K562 (cell line): ENCODE measurements at regions not wholly inside any gene's neighbourhood (a gene's known extent, or its start where the extent isn't known, plus 50 kb on each side); places are given as distances from the start of the nearest gene placed in this dataset.

Experiments
- ATAC-seq: fragments of 200-7000 bp; cut with Tn5 transposase; 3 replicates; pipeline ENCODE4 v1.9.1; 2020; ENCODE audit warnings: moderate library complexity
- BruUV-seq: library from RNA; stranded (reverse); fragments of 400-500 nt; replicated peaks from 2 replicates; lab custom pipeline; 2021; lab: Mats Ljungman, UMichigan
- CTCF ChIA-PET: fragments of 300-600 bp; formaldehyde crosslinking; extraction: SDS; loops from one replicate; lab custom pipeline; 2021; ENCODE audit warnings: low intra/inter-chr PET ratio; lab: Yijun Ruan, JAX
- POLR2A ChIA-PET: fragments of 300-600, 350-650 bp; sonication (Branson Sonifier 250); formaldehyde crosslinking; extraction: SDS; loops from one replicate; lab custom pipeline; 2021; ENCODE audit warnings: antibody characterized with exemption, inconsistent platforms; lab: Yijun Ruan, JAX
- DNase-seq, 4 experiments: peaks; one replicate each; pipeline versions ENCODE4 v3.0.0 to v3.0.0-alpha.2; 2011 to 2018; ENCODE audit warnings: low spot score in 3 of 4, mixed read lengths in 3 of 4; ENCODE audit errors: extremely low read depth in 1 of 4
- FAIRE-seq: peaks from 2 replicates; lab custom pipeline; 2011; peaks lifted over from hg19 to GRCh38; lab: Jason Lieb, UNC
- H2AFZ ChIP-seq: 2 replicates; pipeline ENCODE4 v1.6.0; 2011; ENCODE audit warnings: low read depth, low read length, control low read depth, inconsistent platforms
- H3K27ac ChIP-seq: fragments of 200-600 bp; 3 replicates; pipeline ENCODE4 v1.8.0; 2011; ENCODE audit warnings: low read depth, mild to moderate bottlenecking, control low read depth, inconsistent platforms, low read length, moderate library complexity, mixed read lengths; ENCODE audit errors: extremely low read depth
- H3K27me3 ChIP-seq, 2 experiments: fragments of 300-600 bp in 1 of 2; 2 replicates in 1 of 2; 3 replicates in 1 of 2; pipeline versions ENCODE4 v1.6.0 to v1.8.0; 2011; ENCODE audit warnings: inconsistent platforms in 2 of 2, low read length in 2 of 2, mild to moderate bottlenecking in 1 of 2, mixed read lengths in 1 of 2, moderate library complexity in 1 of 2; ENCODE audit not compliant: control insufficient read depth in 2 of 2, insufficient read depth in 2 of 2
- H3K36me3 ChIP-seq: fragments of 300-600 bp; 3 replicates; pipeline ENCODE4 v1.8.0; 2011; ENCODE audit warnings: mild to moderate bottlenecking, low read length, inconsistent platforms; ENCODE audit not compliant: control insufficient read depth, insufficient read depth
- H3K4me1 ChIP-seq, 2 experiments: fragments of 200-600 bp in 1 of 2; replicated peaks in 1 of 2; 2 replicates in 1 of 2; 3 replicates in 1 of 2; pipeline versions ENCODE4 v1.5.1 to v1.8.0; 2011; ENCODE audit warnings: inconsistent platforms in 2 of 2, low read length in 2 of 2, mild to moderate bottlenecking in 1 of 2, mixed read lengths in 1 of 2, moderate library complexity in 1 of 2; ENCODE audit not compliant: control insufficient read depth in 2 of 2, insufficient read depth in 2 of 2
- H3K4me2 ChIP-seq: 2 replicates; pipeline ENCODE4 v1.6.1; 2011; ENCODE audit warnings: low read length, control low read depth, inconsistent platforms, mixed read lengths; ENCODE audit not compliant: insufficient read depth
- H3K4me3 ChIP-seq: fragments of 200-600 bp; sonication (generic), shearing (Covaris generic); 2 replicates; pipeline ENCODE4 v1.5.1; 2016; ENCODE audit warnings: control low read depth, inconsistent platforms
- H3K79me2 ChIP-seq: fragments of 200-600 bp; 3 replicates; pipeline ENCODE4 v1.8.0; 2011; ENCODE audit warnings: low read length, inconsistent platforms; ENCODE audit not compliant: control insufficient read depth, insufficient read depth
- H3K9ac ChIP-seq, 2 experiments: 2 replicates each; pipeline versions ENCODE4 v1.6.0 to v1.6.1; 2011; ENCODE audit warnings: low read depth in 2 of 2, low read length in 2 of 2, control low read depth in 1 of 2, inconsistent platforms in 1 of 2, mild to moderate bottlenecking in 1 of 2, mixed read lengths in 1 of 2; ENCODE audit not compliant: insufficient read depth in 1 of 2
- H3K9me1 ChIP-seq: one replicate; pipeline ENCODE4 v1.6.0; 2011; ENCODE audit warnings: inconsistent platforms, mild to moderate bottlenecking, low read length, moderate library complexity; ENCODE audit not compliant: control insufficient read depth, insufficient read depth
- H3K9me3 ChIP-seq: replicated peaks from 2 replicates; pipeline ENCODE4 v1.5.1; 2011; ENCODE audit warnings: low read depth, low read length, inconsistent platforms; ENCODE audit not compliant: control insufficient read depth, insufficient read depth
- H4K20me1 ChIP-seq: replicated peaks from 2 replicates; pipeline ENCODE4 v1.6.1; 2011; ENCODE audit warnings: low read length, inconsistent platforms, mixed read lengths; ENCODE audit not compliant: control insufficient read depth, insufficient read depth
- BCL6 ChIP-seq: fragments of 250-450 bp; sonication (Bioruptor Pico); IDR thresholded peaks from 2 replicates; pipeline ENCODE4 v1.4.0; 2020
- E2F4 ChIP-seq: sonication (generic); formaldehyde crosslinking; IDR thresholded peaks from 2 replicates; pipeline ENCODE4 v1.8.0; 2022; ENCODE audit warnings: mild to moderate bottlenecking, low read depth, missing genetic modification reagents
- HMG20A ChIP-seq: fragments of 450-650 bp; formaldehyde crosslinking; conservative IDR thresholded peaks from 2 replicates; pipeline ENCODE4 v1.4.0; 2020; ENCODE audit warnings: mild to moderate bottlenecking, mixed read lengths
- HOMEZ ChIP-seq: fragments of 250-450 bp; sonication (Bioruptor Pico); IDR thresholded peaks from 2 replicates; pipeline ENCODE4 v1.4.0; 2020; ENCODE audit warnings: mild to moderate bottlenecking, moderate library complexity
- MNT ChIP-seq, 2 experiments: fragments of 450-650 bp; conservative IDR thresholded peaks; 2 replicates each; pipeline ENCODE4 v1.6.1; 2017; ENCODE audit warnings: mild to moderate bottlenecking in 2 of 2, moderate library complexity in 2 of 2
- NRF1 ChIP-seq, 2 experiments: fragments of 450-650 bp; IDR thresholded peaks in 1 of 2; conservative IDR thresholded peaks in 1 of 2; 2 replicates each; pipeline ENCODE4 v1.6.1; 2014; ENCODE audit warnings: mild to moderate bottlenecking in 2 of 2
- RAD51 ChIP-seq: fragments of 450-650 bp; IDR thresholded peaks from 2 replicates; pipeline ENCODE4 v1.7.1; 2016; ENCODE audit warnings: low read depth, mild to moderate bottlenecking, borderline replicate concordance
- SMAD2 ChIP-seq: fragments of 150-350 bp; IDR thresholded peaks from 2 replicates; pipeline ENCODE4 v1.6.1; 2014; ENCODE audit warnings: low read depth, mild to moderate bottlenecking, low read length
- ZBTB12 ChIP-seq: fragments of 250-450 bp; sonication (Bioruptor Pico); IDR thresholded peaks from 2 replicates; pipeline ENCODE4 v1.4.0; 2020
- ZKSCAN1 ChIP-seq: fragments of 150-350 bp; IDR thresholded peaks from 2 replicates; pipeline ENCODE4 v1.6.1; 2016; ENCODE audit warnings: low read depth, low read length
- ZNF277 ChIP-seq: fragments of 250-450 bp; sonication (Bioruptor Pico); IDR thresholded peaks from 2 replicates; pipeline ENCODE4 v1.8.0; 2022; ENCODE audit warnings: inconsistent platforms, mild to moderate bottlenecking, moderate library complexity, borderline replicate concordance
- ZNF282 ChIP-seq: sonication (generic); formaldehyde crosslinking; IDR thresholded peaks from 2 replicates; pipeline ENCODE4 v1.8.1; 2023; ENCODE audit warnings: missing genetic modification reagents
- ZNF316 ChIP-seq: fragments of 450-650 bp; IDR thresholded peaks from 2 replicates; pipeline ENCODE4 v1.6.1; 2016
- WGBS: fragments of 100-300 bp; shearing (Covaris generic); methylation state at CpG from one replicate; pipeline ENCODE4 v1.1.6; 2016; ENCODE audit warnings: low coverage, mixed read lengths; ENCODE audit not compliant: insufficient coverage; ENCODE audit errors: missing lambda C conversion rate; 5-methylcytosine and 5-hydroxymethylcytosine counted together
- in situ Hi-C: fragments of 300-500 bp; cut with MboI; formaldehyde crosslinking; loops from 4 replicates; pipeline ENCODE4 v1.15.0; 2018; ENCODE audit warnings: inconsistent platforms, mixed read lengths
- intact Hi-C: fragments of 100-400 bp; cut with micrococcal nuclease; formaldehyde crosslinking; loops from 2 replicates; pipeline ENCODE4 v1.14.2; 2022

- in situ Hi-C loops (no loop called here), intact Hi-C loops (no loop called here)
- BruUV-seq = no TSS peak
- H4K20me1 ChIP-seq = no peaks in the 10 kb centered on the region
- no peaks in the 10 kb centered on the region for H3K27me3 ChIP-seq
- peaks cover 16 to 18% of the 10 kb centered on the region in 2 experiments for H3K4me1 ChIP-seq
- peak overlapping the region; percentile 37 to 50; a peak in 3 of 4 replicates for H3K9ac ChIP-seq
- FAIRE-seq = peak; percentile 86
- H2AFZ ChIP-seq = peak overlapping the region; percentile 73
- H3K9me3 ChIP-seq = no peaks in the 10 kb centered on the region
- peak overlapping the region; percentile 29; the same call in 1 of the 2 replicates for H3K4me2 ChIP-seq
- H3K9me1 ChIP-seq = peaks cover 7% of the 10 kb centered on the region
- H3K4me3 ChIP-seq = no peak overlapping the region
- H3K36me3 ChIP-seq = peaks cover 18% of the 10 kb centered on the region; the same call in 2 of the 3 replicates
- peak in 3 of 4 experiments; percentile 30 to 74 (median 34) for DNase-seq
- H3K79me2 ChIP-seq = no peaks in the 10 kb centered on the region
- WGBS = 17% methylated on average over 9 of the region's 9 CpGs
- ATAC-seq = peak; percentile 85
- POLR2A ChIA-PET = interaction anchor here (0.6 to 1.7 kb wide), 4 partner anchors 10 to 1698 kb away, joined by 3 to 5 read pairs (median 3); no protein-coding TSS in a partner anchor
- H3K27ac ChIP-seq = peak overlapping the region; percentile 70; the same call in 2 of the 3 replicates
- CTCF ChIA-PET = no interaction called here
- TF ChIP-seq ZKSCAN1 = 0 out of 2 replicates have a peak, but pooled peaks have one; percentile 13
- TF ChIP-seq BCL6 = no peak
- TF ChIP-seq ZNF277 (CRISPR knock-in tag) = no peak
- TF ChIP-seq NRF1 (conservative IDR thresholded peaks at IDR 0.05 in 1 of 2, IDR thresholded peaks at IDR 0.05 in 1 of 2) = peak in 1 of 2 experiments; percentile 18; a peak in 1 of 4 replicates
- no peak for TF ChIP-seq ZNF282 (CRISPR knock-in tag)
- peak in 1 of 2 experiments; percentile 40; a peak in 1 of 4 replicates for TF ChIP-seq MNT (conservative IDR thresholded peaks at IDR 0.05)
- TF ChIP-seq RAD51 = peak; percentile 65
- TF ChIP-seq ZBTB12 = no peak
- TF ChIP-seq HOMEZ (CRISPR knock-in tag) = no peak
- TF ChIP-seq E2F4 (CRISPR knock-in tag) = no peak
- no peak for TF ChIP-seq HMG20A (CRISPR knock-in tag)
- TF ChIP-seq SMAD2 = no peak
- peak; percentile 78 for TF ChIP-seq ZNF316
Measured at GRCh38 chr3:141426404-141427034, 58.2 kb downstream of the ZBTB38 start.
